ENCODE measurements at regions not wholly inside any gene's neighbourhood (a gene's known extent, or its start where the extent isn't known, plus 50 kb on each side); places are given as distances from the start of the nearest gene placed in this dataset.

- no peak for ATAC-seq
- no peak for TF ChIP-seq ZNF70 (CRISPR knock-in tag; IDR thresholded peaks at IDR 0.05)
- TF ChIP-seq RARB (CRISPR knock-in tag; IDR thresholded peaks at IDR 0.05), result no peak
- no peak for TF ChIP-seq CSDC2 (CRISPR knock-in tag; IDR thresholded peaks at IDR 0.05)
- no peak for TF ChIP-seq ZNF8 (CRISPR knock-in tag; IDR thresholded peaks at IDR 0.05)
- no peak for TF ChIP-seq OSR1 (CRISPR knock-in tag; IDR thresholded peaks at IDR 0.05)
- no peak for TF ChIP-seq TCF4 (CRISPR knock-in tag; IDR thresholded peaks at IDR 0.05; ENCODE audit: borderline replicate concordance)
- TF ChIP-seq ARNTL (CRISPR knock-in tag; IDR thresholded peaks at IDR 0.05; ENCODE audit: borderline replicate concordance, low read depth), result no peak
- no peak for TF ChIP-seq BACH2 (CRISPR knock-in tag; IDR thresholded peaks at IDR 0.05; ENCODE audit: borderline replicate concordance)
- TF ChIP-seq, protein P1, sequence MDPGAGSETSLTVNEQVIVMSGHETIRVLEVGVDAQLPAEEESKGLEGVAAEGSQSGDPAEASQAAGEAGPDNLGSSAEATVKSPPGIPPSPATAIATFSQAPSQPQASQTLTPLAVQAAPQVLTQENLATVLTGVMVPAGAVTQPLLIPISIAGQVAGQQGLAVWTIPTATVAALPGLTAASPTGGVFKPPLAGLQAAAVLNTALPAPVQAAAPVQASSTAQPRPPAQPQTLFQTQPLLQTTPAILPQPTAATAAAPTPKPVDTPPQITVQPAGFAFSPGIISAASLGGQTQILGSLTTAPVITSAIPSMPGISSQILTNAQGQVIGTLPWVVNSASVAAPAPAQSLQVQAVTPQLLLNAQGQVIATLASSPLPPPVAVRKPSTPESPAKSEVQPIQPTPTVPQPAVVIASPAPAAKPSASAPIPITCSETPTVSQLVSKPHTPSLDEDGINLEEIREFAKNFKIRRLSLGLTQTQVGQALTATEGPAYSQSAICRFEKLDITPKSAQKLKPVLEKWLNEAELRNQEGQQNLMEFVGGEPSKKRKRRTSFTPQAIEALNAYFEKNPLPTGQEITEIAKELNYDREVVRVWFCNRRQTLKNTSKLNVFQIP (CRISPR knock-in tag; IDR thresholded peaks at IDR 0.05; ENCODE audit: borderline replicate concordance, low read depth), result no peak
- TF ChIP-seq TSHZ2 (CRISPR knock-in tag; IDR thresholded peaks at IDR 0.05), result no peak
- TF ChIP-seq, protein P2, sequence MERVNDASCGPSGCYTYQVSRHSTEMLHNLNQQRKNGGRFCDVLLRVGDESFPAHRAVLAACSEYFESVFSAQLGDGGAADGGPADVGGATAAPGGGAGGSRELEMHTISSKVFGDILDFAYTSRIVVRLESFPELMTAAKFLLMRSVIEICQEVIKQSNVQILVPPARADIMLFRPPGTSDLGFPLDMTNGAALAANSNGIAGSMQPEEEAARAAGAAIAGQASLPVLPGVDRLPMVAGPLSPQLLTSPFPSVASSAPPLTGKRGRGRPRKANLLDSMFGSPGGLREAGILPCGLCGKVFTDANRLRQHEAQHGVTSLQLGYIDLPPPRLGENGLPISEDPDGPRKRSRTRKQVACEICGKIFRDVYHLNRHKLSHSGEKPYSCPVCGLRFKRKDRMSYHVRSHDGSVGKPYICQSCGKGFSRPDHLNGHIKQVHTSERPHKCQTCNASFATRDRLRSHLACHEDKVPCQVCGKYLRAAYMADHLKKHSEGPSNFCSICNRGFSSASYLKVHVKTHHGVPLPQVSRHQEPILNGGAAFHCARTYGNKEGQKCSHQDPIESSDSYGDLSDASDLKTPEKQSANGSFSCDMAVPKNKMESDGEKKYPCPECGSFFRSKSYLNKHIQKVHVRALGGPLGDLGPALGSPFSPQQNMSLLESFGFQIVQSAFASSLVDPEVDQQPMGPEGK (CRISPR knock-in tag; IDR thresholded peaks at IDR 0.05; ENCODE audit: borderline replicate concordance), result no peak
- TF ChIP-seq ZFP30 (CRISPR knock-in tag; IDR thresholded peaks at IDR 0.05), result no peak
- no peak for TF ChIP-seq ZC3H10 (CRISPR knock-in tag; IDR thresholded peaks at IDR 0.05)
- TF ChIP-seq ZFP3 (CRISPR knock-in tag; IDR thresholded peaks at IDR 0.05), result no peak
- no peak for TF ChIP-seq TOX (CRISPR knock-in tag; IDR thresholded peaks at IDR 0.05; ENCODE audit: borderline replicate concordance)
- TF ChIP-seq ZNF565 (CRISPR knock-in tag; conservative IDR thresholded peaks at IDR 0.05; ENCODE audit: low read depth), result no peak
- no peak for TF ChIP-seq PPARA (CRISPR knock-in tag; IDR thresholded peaks at IDR 0.05; ENCODE audit: borderline replicate concordance)
- no peak for TF ChIP-seq SNAI2 (CRISPR knock-in tag; IDR thresholded peaks at IDR 0.05)
- TF ChIP-seq, protein P3, sequence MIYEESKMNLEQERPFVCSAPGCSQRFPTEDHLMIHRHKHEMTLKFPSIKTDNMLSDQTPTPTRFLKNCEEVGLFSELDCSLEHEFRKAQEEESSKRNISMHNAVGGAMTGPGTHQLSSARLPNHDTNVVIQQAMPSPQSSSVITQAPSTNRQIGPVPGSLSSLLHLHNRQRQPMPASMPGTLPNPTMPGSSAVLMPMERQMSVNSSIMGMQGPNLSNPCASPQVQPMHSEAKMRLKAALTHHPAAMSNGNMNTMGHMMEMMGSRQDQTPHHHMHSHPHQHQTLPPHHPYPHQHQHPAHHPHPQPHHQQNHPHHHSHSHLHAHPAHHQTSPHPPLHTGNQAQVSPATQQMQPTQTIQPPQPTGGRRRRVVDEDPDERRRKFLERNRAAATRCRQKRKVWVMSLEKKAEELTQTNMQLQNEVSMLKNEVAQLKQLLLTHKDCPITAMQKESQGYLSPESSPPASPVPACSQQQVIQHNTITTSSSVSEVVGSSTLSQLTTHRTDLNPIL (CRISPR knock-in tag; IDR thresholded peaks at IDR 0.05; ENCODE audit: low read depth), result no peak
- TF ChIP-seq ESRRG (CRISPR knock-in tag; IDR thresholded peaks at IDR 0.05), result no peak
Observed at GRCh38 chr17:6244796-6245195, 174.6 kb downstream of the WSCD1 start.

- TF ChIP-seq BACH2 (CRISPR knock-in tag; IDR thresholded peaks at IDR 0.05; ENCODE audit: borderline replicate concordance), result no peak
- TF ChIP-seq, protein P3 (CRISPR knock-in tag; IDR thresholded peaks at IDR 0.05; ENCODE audit: low read depth), result no peak
- TF ChIP-seq, protein P2 (CRISPR knock-in tag; IDR thresholded peaks at IDR 0.05; ENCODE audit: borderline replicate concordance), result no peak
- no peak for TF ChIP-seq CSRNP3 (CRISPR knock-in tag; IDR thresholded peaks at IDR 0.05)
- no peak for TF ChIP-seq ZFP3 (CRISPR knock-in tag; IDR thresholded peaks at IDR 0.05)
- no peak for TF ChIP-seq ISL1 (CRISPR knock-in tag; IDR thresholded peaks at IDR 0.05)
- TF ChIP-seq TOX (CRISPR knock-in tag; IDR thresholded peaks at IDR 0.05; ENCODE audit: borderline replicate concordance), result no peak
Observed at GRCh38 chr17:6244253-6244652, 174.1 kb downstream of the WSCD1 start.

More at GRCh38 chr17:6244253-6244652, 174.1 kb downstream of the WSCD1 start:
- no peak for ATAC-seq

Data from SK-N-SH treated with all-trans-retinoic acid at 6 μM for 48 hours (cell line).